ENCODE measurements at regions not wholly inside any gene's neighbourhood (a gene's known extent, or its start where the extent isn't known, plus 50 kb on each side); places are given as distances from the start of the nearest gene placed in this dataset.

GRCh38 chr6:1100269-1100668, 211.6 kb upstream of the FOXQ1 start:
- H4K20me1 ChIP-seq (ENCODE audit: insufficient read depth), result no peaks in the 10 kb centered on the region
- H3K79me2 ChIP-seq (ENCODE audit: insufficient read depth, low read length), result no peaks in the 10 kb centered on the region
- no peak overlapping the region for H3K4me2 ChIP-seq (ENCODE audit: low read length)
- POLR2A ChIA-PET, result no interaction called here
- no peak overlapping the region for H3K4me3 ChIP-seq (replicated peaks in 1 of 2; ENCODE audit: low read depth in 1 of 2, low read length in 2 of 2)
- DNase-seq (ENCODE audit: low read depth, low spot score) (no peak), ATAC-seq (no peak)
- BruUV-seq (replicated peaks), result no TSS peak
- no peak overlapping the region for H3K27ac ChIP-seq (ENCODE audit: low read depth, low read length)
- CTCF ChIA-PET, result no interaction called here
- no peak overlapping the region for H2AFZ ChIP-seq (ENCODE audit: low read depth, low read length, poor library complexity, severe bottlenecking)
- no peaks in the 10 kb centered on the region for H3K27me3 ChIP-seq (ENCODE audit: insufficient read depth, low read length)
- TF ChIP-seq POLR2A (IDR thresholded peaks at IDR 0.05; ENCODE audit: borderline replicate concordance, extremely low read depth, insufficient read depth, insufficient read length), result no peak
- no peak for TF ChIP-seq EZH2phosphoT487 (IDR thresholded peaks at IDR 0.05; ENCODE audit: borderline replicate concordance)
- no peak for TF ChIP-seq ZNF274 (IDR thresholded peaks at IDR 0.05; ENCODE audit: low read depth, low read length)
- no peak for TF ChIP-seq CBX3 (IDR thresholded peaks at IDR 0.05; ENCODE audit: low read depth)
- no peak for TF ChIP-seq TCF7L2 (IDR thresholded peaks at IDR 0.05; ENCODE audit: borderline replicate concordance, extremely low read depth, insufficient read depth, insufficient read length)
- TF ChIP-seq EGR1 (IDR thresholded peaks at IDR 0.05; ENCODE audit: low read depth), result no peak
- TF ChIP-seq CEBPB (IDR thresholded peaks at IDR 0.05; ENCODE audit: low read depth), result no peak
- TF ChIP-seq SIN3A (IDR thresholded peaks at IDR 0.05; ENCODE audit: low read depth), result no peak
- no peak for TF ChIP-seq FOSL1 (IDR thresholded peaks at IDR 0.05; ENCODE audit: low read depth)
- no peak for TF ChIP-seq ZBTB33 (IDR thresholded peaks at IDR 0.05; ENCODE audit: extremely low read depth, insufficient replicate concordance, low read length)
- no peak for TF ChIP-seq POLR2AphosphoS5 (IDR thresholded peaks at IDR 0.05; ENCODE audit: low read depth, low read length)
- no peaks in the 10 kb centered on the region for H3K9me2 ChIP-seq (ENCODE audit: insufficient read depth)
- RAD21 ChIA-PET (ENCODE audit: low non-redundant PET in 1 of 2, low total read pairs in 2 of 2, uncharacterized antibody in 2 of 2, unreplicated experiment in 2 of 2), result no interaction called here
- H3K9me3 ChIP-seq (ENCODE audit: control insufficient read depth in 1 of 2, insufficient read depth in 1 of 2, low read depth in 1 of 2, low read length in 2 of 2), result no peaks in the 10 kb centered on the region
- no peak overlapping the region for H3K9ac ChIP-seq (ENCODE audit: low read length)
- H3K36me3 ChIP-seq (ENCODE audit: control insufficient read depth in 1 of 2, insufficient read depth in 2 of 2, low read length in 2 of 2), result no peaks in the 10 kb centered on the region
- intact Hi-C loops (cut with micrococcal nuclease), result no loop called here
- H3K4me1 ChIP-seq (ENCODE audit: control insufficient read depth in 1 of 2, insufficient read depth in 2 of 2, low read length in 2 of 2), result no peaks in the 10 kb centered on the region
